ENCODE measurements at regions not wholly inside any gene's neighbourhood (a gene's known extent, or its start where the extent isn't known, plus 50 kb on each side); places are given as distances from the start of the nearest gene placed in this dataset.
"Not testable (repeated sequence)": the region's sequence is repeated elsewhere in the genome, so short reads cannot be mapped to it uniquely, and the experiment has no call there.

- DNase-seq (ENCODE audit: low read depth in 2 of 2), result not testable (repeated sequence)
These were observed 50.8 kb upstream of the GRIN2B start for GRCh38 chr12:14032191-14032590.

GRCh38 chr12:14043776-14044175 is 62.4 kb upstream of the GRIN2B start:
- DNase-seq (ENCODE audit: low read depth in 2 of 2), result no peak

GRCh38 chr12:14048941-14049545 is 67.6 kb upstream of the GRIN2B start:
- no peak for DNase-seq (ENCODE audit: low read depth in 2 of 2)

- DNase-seq (ENCODE audit: low read depth in 2 of 2), result no peak
These were observed 76.5 kb upstream of the GRIN2B start for GRCh38 chr12:14057895-14058294.

DNA sequence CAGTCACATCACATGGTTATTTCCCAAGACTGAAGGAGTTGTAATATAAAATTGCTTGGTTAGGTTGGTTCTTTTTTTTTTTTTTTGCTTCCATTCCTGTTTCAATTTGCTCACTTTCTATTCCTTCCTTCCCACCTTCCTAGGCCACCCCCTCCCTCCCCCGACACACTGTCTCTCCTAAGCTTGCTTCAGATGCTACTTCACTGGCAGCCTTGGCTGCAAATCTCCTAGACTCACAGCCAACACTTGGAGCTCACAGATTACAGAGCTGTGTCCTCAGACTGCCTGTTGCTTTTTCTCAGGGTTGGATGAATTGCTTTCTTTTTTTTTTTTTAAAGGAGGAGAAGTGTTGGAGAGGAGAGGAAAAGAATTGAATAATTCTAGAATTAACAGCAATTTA is 77.3 kb upstream of the GRIN2B start:
- no peak for DNase-seq (ENCODE audit: low read depth in 2 of 2)

DNA sequence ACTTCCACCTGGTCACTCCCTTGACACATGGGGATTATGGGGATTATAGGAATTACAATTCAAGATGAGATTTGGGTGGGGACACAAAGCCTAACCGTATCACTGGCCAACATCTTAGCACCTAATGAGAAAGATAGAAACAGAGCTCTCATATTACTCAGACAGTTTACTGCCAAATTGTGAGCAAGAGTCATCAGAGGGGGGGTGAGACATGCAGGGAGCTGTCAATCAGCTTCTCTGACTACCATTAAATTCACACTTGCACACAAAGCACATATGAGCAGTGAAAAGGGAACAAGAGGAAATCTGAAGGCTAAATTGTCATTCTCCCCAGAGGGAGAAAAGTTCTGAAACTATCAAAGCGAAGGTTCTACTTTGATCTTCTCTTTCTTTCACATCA is 78.1 kb upstream of the GRIN2B start:
- DNase-seq (ENCODE audit: low read depth in 2 of 2), result no peak

- no peak for DNase-seq (ENCODE audit: low read depth in 2 of 2)
These were observed 84.2 kb upstream of the GRIN2B start for GRCh38 chr12:14065616-14066015.

GRCh38 chr12:14066021-14066420 is 84.6 kb upstream of the GRIN2B start:
- no peak for DNase-seq (ENCODE audit: low read depth in 2 of 2)

DNA sequence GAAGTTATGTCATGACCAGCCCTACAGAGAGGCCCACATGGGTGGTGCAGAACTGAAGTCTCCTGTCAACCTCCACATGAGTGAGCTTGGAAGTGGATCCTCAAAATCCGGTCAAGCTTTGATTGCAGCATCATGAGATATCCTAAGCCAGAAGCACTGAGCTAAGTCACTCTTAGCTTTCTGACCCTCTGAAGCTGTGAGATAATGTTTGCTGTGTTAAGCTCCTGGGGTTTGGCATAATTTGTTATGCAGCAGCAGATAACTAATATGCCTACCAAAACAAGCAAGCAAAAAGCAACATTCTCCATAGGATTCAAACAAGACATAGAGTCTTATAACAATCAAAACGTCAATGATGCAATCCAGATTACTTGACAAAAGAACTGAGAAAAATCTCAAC is 87.6 kb upstream of the GRIN2B start:
- DNase-seq (ENCODE audit: low read depth in 2 of 2), result no peak

DNA sequence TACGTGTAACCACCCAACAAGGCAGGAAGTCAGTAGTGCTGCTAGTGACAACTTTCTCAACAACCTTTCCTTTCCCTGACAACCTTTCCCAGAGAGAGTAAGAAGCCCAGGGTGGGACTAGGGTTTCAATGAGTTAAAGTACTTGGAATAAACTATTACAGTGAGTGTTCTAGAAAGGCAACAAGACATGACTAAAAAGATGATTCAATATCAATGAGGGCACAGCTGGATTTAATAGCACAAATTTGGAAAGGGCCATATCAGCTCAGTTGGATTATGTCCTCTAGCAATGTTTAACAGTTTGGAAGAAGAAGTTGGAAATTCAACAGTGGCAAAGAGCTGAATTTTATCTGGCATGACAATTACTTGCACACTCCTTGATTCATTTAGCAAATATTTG is 90.4 kb upstream of the GRIN2B start:
- no peak for DNase-seq (ENCODE audit: low read depth in 2 of 2)

- DNase-seq (ENCODE audit: low read depth in 2 of 2), result no peak
These were observed 91.6 kb upstream of the GRIN2B start for GRCh38 chr12:14072987-14073386.

DNA sequence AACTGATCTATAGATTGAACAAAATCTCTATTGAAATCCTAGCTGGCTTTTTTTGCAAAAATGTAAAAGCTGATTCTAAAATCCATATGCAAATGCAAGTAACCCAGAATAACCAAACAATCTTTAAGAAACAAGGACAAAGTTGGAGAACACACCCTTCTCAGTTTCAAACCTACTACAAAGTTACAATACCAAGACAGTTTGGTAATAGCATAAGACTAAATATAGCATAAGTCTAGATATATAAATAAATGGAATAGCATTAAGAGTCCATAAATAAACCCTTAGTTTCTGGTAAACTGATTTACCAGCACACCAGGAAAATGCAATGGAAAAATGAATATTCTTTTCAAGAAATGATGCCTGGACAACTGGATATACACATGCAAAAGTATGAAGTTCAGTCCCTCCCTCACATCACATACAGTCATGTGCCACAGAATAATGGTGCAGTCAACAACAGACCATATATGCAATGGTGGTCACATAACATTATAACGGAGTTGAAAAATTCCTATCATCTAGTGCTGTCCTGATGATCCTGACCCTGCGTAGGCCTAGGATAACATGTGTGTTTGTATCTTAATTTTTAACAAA is 94.5 kb upstream of the GRIN2B start:
- no peak for DNase-seq (ENCODE audit: low read depth in 2 of 2)

DNA sequence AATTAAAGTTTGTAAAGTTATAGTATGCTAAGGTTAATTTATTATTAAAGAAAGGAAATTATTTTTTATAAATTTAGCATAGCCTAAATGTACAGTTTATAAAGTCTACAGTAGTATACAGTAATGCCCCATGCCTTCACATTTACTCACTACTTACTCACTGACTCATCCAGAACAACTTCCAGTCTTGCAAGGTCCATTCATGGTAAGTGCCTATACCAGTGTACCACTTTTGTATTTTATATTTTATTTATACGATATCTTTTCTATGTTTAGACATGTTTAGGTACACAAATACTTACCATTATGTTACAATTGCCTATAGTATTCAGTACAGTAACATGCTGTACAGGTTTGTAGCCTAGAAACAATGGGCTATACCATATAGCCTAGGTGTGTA is 95.1 kb upstream of the GRIN2B start:
- no peak for DNase-seq (ENCODE audit: low read depth in 2 of 2)

GRCh38 chr12:14086838-14087237 is 105.4 kb upstream of the GRIN2B start:
- DNase-seq (ENCODE audit: low read depth in 2 of 2), result no peak

DNA sequence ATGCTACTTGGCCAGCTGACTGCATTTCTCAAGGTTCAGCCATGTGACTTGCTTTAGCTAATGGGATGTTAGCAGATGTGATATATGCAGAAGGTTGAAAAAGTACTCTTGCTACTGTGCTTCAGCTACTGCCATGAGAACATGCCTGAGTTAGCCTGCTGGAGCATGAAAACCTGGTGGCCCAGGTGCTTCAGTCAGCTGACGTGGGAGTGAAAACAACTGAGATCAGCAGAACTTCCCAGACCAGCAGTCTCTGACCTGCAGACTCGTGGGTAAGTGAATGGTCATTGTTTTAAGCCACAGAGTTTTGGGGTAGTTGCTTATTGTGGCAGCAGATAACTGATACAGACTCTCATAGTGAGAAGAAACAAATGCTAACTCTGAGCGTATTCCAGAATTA is 118.6 kb upstream of the GRIN2B start:
- no peak for DNase-seq (ENCODE audit: low read depth in 2 of 2)

- not testable (repeated sequence) for DNase-seq (ENCODE audit: low read depth in 2 of 2)
These were observed 120.2 kb upstream of the GRIN2B start for GRCh38 chr12:14101556-14101955.

GRCh38 chr12:14111230-14111865 is 129.9 kb upstream of the GRIN2B start:
- no peak for DNase-seq (ENCODE audit: low read depth in 2 of 2)

DNA sequence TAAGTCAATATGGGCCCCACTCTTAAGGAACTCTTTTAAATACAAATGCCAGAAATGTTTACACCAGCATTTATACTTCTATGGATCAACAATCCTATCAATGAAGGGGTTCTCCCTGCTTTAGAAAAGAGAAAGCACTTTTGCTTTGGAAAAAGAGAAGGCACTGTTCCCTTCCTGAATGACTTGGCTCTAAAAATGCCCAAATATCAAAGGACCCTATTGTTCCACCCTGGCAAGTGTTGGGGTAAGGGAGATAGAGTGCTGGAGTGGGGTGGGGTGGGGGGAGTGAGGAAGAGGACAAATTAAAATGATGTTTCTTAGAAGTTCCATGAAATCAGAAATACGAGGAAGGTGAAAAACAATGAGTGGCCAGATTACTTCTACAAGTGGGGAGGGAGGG is 131.6 kb upstream of the GRIN2B start:
- DNase-seq (ENCODE audit: low read depth in 2 of 2), result no peak

- no peak for DNase-seq (ENCODE audit: low read depth in 2 of 2)
These were observed 145.3 kb upstream of the GRIN2B start for GRCh38 chr12:14126692-14127091.

DNA sequence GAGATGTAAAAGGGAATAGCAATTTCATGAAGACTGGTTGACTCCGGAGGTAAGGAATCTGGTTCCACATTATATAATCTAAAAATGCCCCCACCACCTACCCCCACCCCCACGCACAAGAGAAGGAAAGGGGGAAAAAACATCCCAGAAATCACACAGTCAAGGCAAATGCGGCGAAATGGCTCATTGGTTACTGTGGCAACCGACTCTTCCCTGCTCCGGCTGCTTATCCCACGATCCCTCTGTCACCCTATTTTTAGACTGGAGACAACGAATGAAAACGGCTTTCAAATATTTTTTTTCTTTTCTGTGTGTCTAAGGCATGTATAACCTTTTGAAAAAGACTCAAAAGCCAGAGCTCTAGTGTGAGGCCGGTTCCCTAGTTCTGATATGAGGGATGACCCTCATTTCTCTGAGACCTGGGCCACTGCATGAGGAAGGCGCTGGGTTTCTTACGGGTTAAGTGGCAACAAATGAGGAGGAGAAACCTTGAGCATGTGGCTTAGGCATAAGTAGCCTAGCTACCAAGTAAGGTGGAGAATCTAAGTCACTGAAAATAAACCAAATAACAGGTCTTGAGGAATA is 148.3 kb upstream of the GRIN2B start:
- no peak for DNase-seq (ENCODE audit: low read depth in 2 of 2)

GRCh38 chr12:14135996-14136395 is 154.6 kb upstream of the GRIN2B start:
- DNase-seq (ENCODE audit: low read depth in 2 of 2), result no peak

GRCh38 chr12:14138495-14138894 is 157.1 kb upstream of the GRIN2B start:
- no peak for DNase-seq (ENCODE audit: low read depth in 2 of 2)
